KBM-7 (cell line): ENCODE measurements at regions not wholly inside any gene's neighbourhood (a gene's known extent, or its start where the extent isn't known, plus 50 kb on each side); places are given as distances from the start of the nearest gene placed in this dataset.

ENCODE experiments used
- DNase-seq: peaks from one replicate; pipeline ENCODE4 v3.0.0-alpha.2; 2015
- in situ Hi-C: fragments of 300-500 bp; cut with MboI; formaldehyde crosslinking; loops from 2 replicates; pipeline ENCODE4 v1.14.3; 2020; ENCODE audit warnings: low sequenced_read_pairs, low pct_unique_long_range_greater_than_20kb, mixed read lengths

- in situ Hi-C loops, result no loop called here
- no peak for DNase-seq
These were observed 260.8 kb upstream of the MKI67 start for GRCh38 chr10:128386816-128387604.

GRCh38 chr10:128390596-128390995 lies 264.4 kb upstream of the MKI67 start:
- in situ Hi-C loops, result no loop called here
- no peak for DNase-seq

GRCh38 chr10:128393546-128393945 lies 267.3 kb upstream of the MKI67 start:
- DNase-seq, result no peak
- in situ Hi-C loops, result no loop called here

GRCh38 chr10:128398118-128398517 lies 271.9 kb upstream of the MKI67 start:
- no peak for DNase-seq
- in situ Hi-C loops, result no loop called here

- in situ Hi-C loops, result no loop called here
- DNase-seq, result no peak
These were observed 272.8 kb upstream of the MKI67 start for GRCh38 chr10:128398999-128399398.

GRCh38 chr10:128400564-128400963 lies 274.3 kb upstream of the MKI67 start:
- no peak for DNase-seq
- in situ Hi-C loops, result no loop called here

GRCh38 chr10:128405450-128405849 lies 279.2 kb upstream of the MKI67 start:
- in situ Hi-C loops, result no loop called here

GRCh38 chr10:128411643-128412042 lies 285.4 kb upstream of the MKI67 start:
- no peak for DNase-seq
- in situ Hi-C loops, result no loop called here

More at GRCh38 chr10:128405450-128405849, 279.2 kb upstream of the MKI67 start:
- no peak for DNase-seq

GRCh38 chr10:128414568-128414967 lies 288.3 kb upstream of the MKI67 start:
- no peak for DNase-seq
- in situ Hi-C loops, result no loop called here

- in situ Hi-C loops, result no loop called here
- no peak for DNase-seq
These were observed 290.0 kb upstream of the MKI67 start for GRCh38 chr10:128416231-128416630.

- no peak for DNase-seq
- in situ Hi-C loops, result no loop called here
These were observed 291.6 kb upstream of the MKI67 start for GRCh38 chr10:128417826-128418225.

GRCh38 chr10:128418819-128419218 lies 292.6 kb upstream of the MKI67 start:
- no peak for DNase-seq
- in situ Hi-C loops, result no loop called here

GRCh38 chr10:128419466-128420019 lies 293.3 kb upstream of the MKI67 start:
- in situ Hi-C loops, result no loop called here
- no peak for DNase-seq

GRCh38 chr10:128420623-128421022 lies 294.4 kb upstream of the MKI67 start:
- in situ Hi-C loops, result no loop called here
- DNase-seq, result no peak

- in situ Hi-C loops, result no loop called here
- no peak for DNase-seq
These were observed 295.3 kb upstream of the MKI67 start for GRCh38 chr10:128421371-128422160.

- in situ Hi-C loops, result no loop called here
- no peak for DNase-seq
These were observed 296.0 kb upstream of the MKI67 start for GRCh38 chr10:128422190-128422589.

- in situ Hi-C loops, result no loop called here
- no peak for DNase-seq
These were observed 296.8 kb upstream of the MKI67 start for GRCh38 chr10:128422999-128423398.

GRCh38 chr10:128429321-128429720 lies 303.1 kb upstream of the MKI67 start:
- DNase-seq, result no peak
- in situ Hi-C loops, result no loop called here

GRCh38 chr10:128429835-128430513 lies 303.8 kb upstream of the MKI67 start:
- no peak for DNase-seq
- in situ Hi-C loops, result no loop called here

GRCh38 chr10:128431083-128431482 lies 304.9 kb upstream of the MKI67 start:
- in situ Hi-C loops, result no loop called here
- DNase-seq, result no peak
